GM12878 (cell line): ENCODE measurements at regions not wholly inside any gene's neighbourhood (a gene's known extent, or its start where the extent isn't known, plus 50 kb on each side); places are given as distances from the start of the nearest gene placed in this dataset.

ENCODE experiments used
- ATAC-seq: fragments of 200-7000 bp; cut with Tn5 transposase; 3 replicates; pipeline ENCODE4 v1.9.1; 2020; ENCODE audit warnings: mild to moderate bottlenecking, moderate library complexity
- BruUV-seq: library from RNA; stranded (reverse); fragments of 400-500 nt; replicated peaks from 2 replicates; lab custom pipeline; 2021; lab: Mats Ljungman, UMichigan
- CTCF ChIA-PET: fragments of 300-600 bp; sonication (Branson Sonifier 250); formaldehyde crosslinking; extraction: SDS; loops from one replicate; lab custom pipeline; 2021; ENCODE audit warnings: inconsistent platforms; lab: Yijun Ruan, JAX
- POLR2A ChIA-PET: fragments of 350-600 bp; formaldehyde crosslinking; extraction: SDS; loops from one replicate; lab custom pipeline; 2021; ENCODE audit warnings: inconsistent platforms; lab: Charles Lee
- RAD21 ChIA-PET: fragments of 300-600 bp; sonication (Branson Sonifier 250); formaldehyde crosslinking; loops from one replicate; lab custom pipeline; 2023; ENCODE audit warnings: antibody characterized with exemption; ENCODE audit not compliant: unreplicated experiment; lab: Charles Lee
- SMC1A ChIA-PET: fragments of 300-600 bp; sonication (Branson Sonifier 250); formaldehyde crosslinking; loops from one replicate; lab custom pipeline; 2023; ENCODE audit not compliant: unreplicated experiment, uncharacterized antibody; lab: Charles Lee
- DNase-seq: peaks from one replicate; pipeline ENCODE4 v3.0.0-alpha.2; 2011; ENCODE audit warnings: low read depth, low spot score
- FAIRE-seq: peaks from 3 replicates; lab custom pipeline; 2011; peaks lifted over from hg19 to GRCh38; lab: Jason Lieb, UNC
- H2AFZ ChIP-seq: 2 replicates; pipeline ENCODE4 v1.6.0; 2011; ENCODE audit warnings: low read depth, low read length, control low read depth; ENCODE audit not compliant: control insufficient read depth
- H3K27ac ChIP-seq: 2 replicates; pipeline ENCODE4 v1.5.1; 2011; ENCODE audit warnings: control low read depth; ENCODE audit not compliant: control insufficient read depth, insufficient read depth
- H3K27me3 ChIP-seq, 2 experiments: replicated peaks in 1 of 2; 2 replicates each; pipeline versions ENCODE4 v1.6.0 to v1.6.1; 2011; ENCODE audit warnings: low read length in 1 of 2; ENCODE audit not compliant: control insufficient read depth in 2 of 2, insufficient read depth in 2 of 2
- H3K36me3 ChIP-seq, 2 experiments: 2 replicates each; pipeline ENCODE4 v1.5.1; 2011; ENCODE audit warnings: low read length in 1 of 2; ENCODE audit not compliant: control insufficient read depth in 2 of 2, insufficient read depth in 2 of 2
- H3K4me1 ChIP-seq: 2 replicates; pipeline ENCODE4 v1.6.1; 2011; ENCODE audit warnings: mild to moderate bottlenecking, low read length, moderate library complexity, mixed read lengths; ENCODE audit not compliant: control insufficient read depth, insufficient read depth
- H3K4me2 ChIP-seq: 2 replicates; pipeline ENCODE4 v1.6.0; 2011; ENCODE audit warnings: control low read depth; ENCODE audit not compliant: control insufficient read depth, insufficient read depth
- H3K4me3 ChIP-seq: fragments of 200-600 bp; sonication (generic); 2 replicates; pipeline ENCODE4 v1.5.1; 2016
- H3K79me2 ChIP-seq: 2 replicates; pipeline ENCODE4 v1.6.0; 2011; ENCODE audit warnings: low read length; ENCODE audit not compliant: control insufficient read depth, insufficient read depth
- H3K9ac ChIP-seq: 2 replicates; pipeline ENCODE4 v1.8.0; 2011; ENCODE audit warnings: low read length, control low read depth, mixed read lengths; ENCODE audit not compliant: control insufficient read depth, insufficient read depth
- H3K9me3 ChIP-seq: replicated peaks from 3 replicates; pipeline ENCODE4 v1.5.1; 2011; ENCODE audit warnings: mild to moderate bottlenecking, low read length; ENCODE audit not compliant: control insufficient read depth, insufficient read depth
- H4K20me1 ChIP-seq: 2 replicates; pipeline ENCODE4 v1.6.0; 2011; ENCODE audit not compliant: control insufficient read depth, insufficient read depth
- FOXK2 ChIP-seq: fragments of 450-650 bp; IDR thresholded peaks from 2 replicates; pipeline ENCODE4 v1.6.1; 2017; ENCODE audit warnings: mild to moderate bottlenecking, moderate library complexity
- FOXM1 ChIP-seq: IDR thresholded peaks from 2 replicates; pipeline ENCODE4 v1.6.1; 2012; ENCODE audit warnings: low read depth, mild to moderate bottlenecking, inconsistent platforms, low read length, moderate library complexity
- IRF4 ChIP-seq: IDR thresholded peaks from 2 replicates; pipeline ENCODE4 v1.6.1; 2011; ENCODE audit warnings: low read depth, low read length
- KLF5 ChIP-seq: fragments of 450-650 bp; IDR thresholded peaks from 2 replicates; pipeline ENCODE4 v1.6.1; 2014; ENCODE audit warnings: mild to moderate bottlenecking; ENCODE audit not compliant: partially characterized antibody
- NFYA ChIP-seq: IDR thresholded peaks from 2 replicates; pipeline ENCODE4 v1.6.1; 2011; ENCODE audit warnings: low read depth, mild to moderate bottlenecking, low read length, improper control_type of control experiment, borderline replicate concordance
- NR2C2 ChIP-seq: IDR thresholded peaks from 2 replicates; pipeline ENCODE4 v1.6.1; 2011; ENCODE audit warnings: borderline replicate concordance, low read depth; ENCODE audit not compliant: control insufficient read depth, insufficient read length
- RAD51 ChIP-seq: fragments of 450-650 bp; IDR thresholded peaks from 2 replicates; pipeline ENCODE4 v1.6.1; 2016; ENCODE audit warnings: moderate library complexity, mild to moderate bottlenecking, inconsistent platforms
- RUNX3 ChIP-seq: IDR thresholded peaks from 2 replicates; pipeline ENCODE4 v1.6.1; 2012; ENCODE audit warnings: low read length, inconsistent platforms
- STAT1 ChIP-seq: fragments of 450-650 bp; conservative IDR thresholded peaks from 2 replicates; pipeline ENCODE4 v1.6.1; 2014; ENCODE audit warnings: antibody characterized with exemption, mild to moderate bottlenecking
- TCF3 ChIP-seq: IDR thresholded peaks from 2 replicates; pipeline ENCODE4 v1.6.1; 2012; ENCODE audit warnings: low read depth, mild to moderate bottlenecking, low read length, borderline replicate concordance; ENCODE audit not compliant: insufficient read depth
- ZNF274 ChIP-seq: IDR thresholded peaks from one replicate; pipeline ENCODE4 v1.8.0; 2011; ENCODE audit not compliant: insufficient read length, insufficient read depth
- WGBS: methylation state at CpG from one replicate; pipeline ENCODE4 v1.1.6; 2016; ENCODE audit warnings: low lambda C conversion rate; ENCODE audit not compliant: insufficient replicate concordance, insufficient coverage; ENCODE audit errors: missing lambda C conversion rate; 5-methylcytosine and 5-hydroxymethylcytosine counted together
- in situ Hi-C: fragments of 300-500 bp; cut with MboI; formaldehyde crosslinking; loops from 9 replicates; pipeline ENCODE4 v1.14.3; 2018; ENCODE audit warnings: mixed read lengths
- intact Hi-C: fragments of 100-400 bp; cut with micrococcal nuclease; formaldehyde crosslinking; loops from one replicate; pipeline ENCODE4 v1.14.2; 2022; ENCODE audit not compliant: unreplicated experiment

DNA sequence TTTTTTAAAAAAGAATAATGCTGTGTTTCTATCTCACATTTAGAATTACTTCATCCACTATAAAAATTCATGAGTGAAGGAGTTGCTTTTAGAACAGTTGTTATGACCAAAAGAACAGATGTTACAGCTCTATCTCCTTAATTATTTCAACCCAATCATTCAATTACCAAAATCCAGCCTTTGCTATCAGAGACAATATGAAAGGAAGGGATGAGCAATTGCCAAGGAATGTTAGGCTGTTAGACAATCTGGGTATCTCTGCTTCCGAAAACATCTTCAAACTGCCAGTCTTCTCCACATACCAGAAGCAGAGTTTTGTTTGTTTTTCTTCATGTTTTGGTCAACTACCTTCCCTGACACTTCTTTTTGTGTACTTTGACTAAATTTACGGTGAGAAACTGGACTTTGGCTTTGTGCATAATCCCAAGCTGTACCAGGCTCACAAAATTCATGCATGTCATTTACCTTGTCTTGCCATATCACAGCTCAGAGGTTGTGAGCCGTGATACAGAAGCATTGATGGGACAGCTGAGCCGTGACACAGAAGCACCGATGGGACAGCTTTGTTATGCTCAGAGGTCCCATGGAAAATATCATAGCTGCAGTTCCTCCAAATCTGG is 405.5 kb downstream of the KIF4B start:
- no peaks in the 10 kb centered on the region for H3K36me3 ChIP-seq
- H3K9ac ChIP-seq, result no peak overlapping the region
- RAD21 ChIA-PET, result no interaction called here
- TF ChIP-seq NFYA (no peak), STAT1 (no peak), FOXM1 (no peak), RAD51 (no peak), NR2C2 (no peak), KLF5 (no peak), TCF3 (no peak), ZNF274 (no peak), RUNX3 (no peak)
- H3K27me3 ChIP-seq, result no peaks in the 10 kb centered on the region
- intact Hi-C loops (no loop called here), in situ Hi-C loops (no loop called here)
- POLR2A ChIA-PET, result no interaction called here
- DNase-seq (no peak), ATAC-seq (no peak), FAIRE-seq (no peak)
- H4K20me1 ChIP-seq, result no peaks in the 10 kb centered on the region
- no peaks in the 10 kb centered on the region for H3K9me3 ChIP-seq
- WGBS, result 44% methylated on average over 5 of the region's 5 CpGs
- CTCF ChIA-PET, result interaction anchor here (0.6 kb wide), 1 partner anchor 1677 kb away, joined by 4 read pairs; no protein-coding TSS in a partner anchor
- H3K4me1 ChIP-seq, result no peaks in the 10 kb centered on the region
- no peak overlapping the region for H3K27ac ChIP-seq
- H3K79me2 ChIP-seq, result no peaks in the 10 kb centered on the region
- no peak overlapping the region for H3K4me3 ChIP-seq
- SMC1A ChIA-PET, result interaction anchor here (1.2 kb wide), 1 partner anchor 12 kb away, joined by 5 read pairs; no protein-coding TSS in a partner anchor
- H3K4me2 ChIP-seq, result no peak overlapping the region
- BruUV-seq, result no TSS peak
- H2AFZ ChIP-seq, result no peak overlapping the region

- SMC1A ChIA-PET, result no interaction called here
- no peak for FAIRE-seq
- in situ Hi-C loops, result no loop called here
- no peak overlapping the region for H3K4me3 ChIP-seq
- TF ChIP-seq ZNF274, result no peak
- no peak for TF ChIP-seq FOXK2
- no peak for TF ChIP-seq IRF4
- TF ChIP-seq, all 136 proteins: peak for 0
- Histone ChIP-seq H3K27me3 (no peaks in the 10 kb centered on the region), H3K27ac (no peak overlapping the region), H3K79me2 (no peaks in the 10 kb centered on the region), H3K36me3 (no peaks in the 10 kb centered on the region), H3K4me1 (no peaks in the 10 kb centered on the region), H3K9ac (no peak overlapping the region), H4K20me1 (no peaks in the 10 kb centered on the region), H2AFZ (no peak overlapping the region), H3K4me2 (no peak overlapping the region), H3K9me3 (no peaks in the 10 kb centered on the region)
- RAD21 ChIA-PET, result no interaction called here
- 44% methylated on average over 4 of the region's 4 CpGs for WGBS
- DNase-seq (no peak), ATAC-seq (no peak)
- no TSS peak for BruUV-seq
- CTCF ChIA-PET, result no interaction called here
- POLR2A ChIA-PET, result no interaction called here
- intact Hi-C loops, result no loop called here
Observed at GRCh38 chr5:155430192-155430591, 416.6 kb downstream of the KIF4B start.
